Peyer's patch (tissue), 4 donors: ENCODE measurements at regions not wholly inside any gene's neighbourhood (a gene's known extent, or its start where the extent isn't known, plus 50 kb on each side); places are given as distances from the start of the nearest gene placed in this dataset.

ENCODE experiments used
- DNase-seq, 3 donors: peaks; one replicate each; pipeline ENCODE4 v3.0.0-alpha.2; 2017 to 2019
- H3K27ac ChIP-seq, 4 donors: fragments of 200-600 bp; sonication (generic); one replicate each; pipeline ENCODE4 v1.5.1; 2016 to 2019
- H3K27me3 ChIP-seq, 2 donors: fragments of 200-600 bp; sonication (generic); one replicate each; pipeline ENCODE4 v1.5.1; 2019
- H3K36me3 ChIP-seq, 3 donors: fragments of 200-600 bp; sonication (generic); one replicate each; pipeline ENCODE4 v1.5.1; 2016 to 2019
- H3K4me1 ChIP-seq, 4 donors: fragments of 200-600 bp; sonication (generic); one replicate each; pipeline ENCODE4 v1.5.1; 2016 to 2019
- H3K4me3 ChIP-seq, 4 donors: fragments of 200-600 bp; sonication (generic); 1 replicate in 3 of 4; 2 replicates in 1 of 4; pipeline ENCODE4 v1.5.1; 2016 to 2019; ENCODE audit warnings: mild to moderate bottlenecking in 1 of 4
- H3K9me3 ChIP-seq, 4 donors: fragments of 200-600 bp; sonication (generic); one replicate each; pipeline ENCODE4 v1.5.1; 2016 to 2019; ENCODE audit warnings: mild to moderate bottlenecking in 1 of 4
- POLR2A ChIP-seq, 2 donors: fragments of 450-650 bp; IDR thresholded peaks; one replicate each; pipeline ENCODE4 v1.5.1; 2017; ENCODE audit warnings: antibody characterized with exemption in 2 of 2, mild to moderate bottlenecking in 2 of 2, moderate library complexity in 2 of 2
- TF ChIP-seq, protein P1 (sequence below), 6 experiments: fragments of 450-650 bp in 4 of 6; fragments of 200-600 bp in 2 of 6; sonication (generic) in 1 of 6; IDR thresholded peaks; one replicate each; pipeline ENCODE4 v1.5.1; 2017 to 2019; ENCODE audit warnings: antibody characterized with exemption in 6 of 6, mild to moderate bottlenecking in 3 of 6, moderate library complexity in 1 of 6

DNA sequence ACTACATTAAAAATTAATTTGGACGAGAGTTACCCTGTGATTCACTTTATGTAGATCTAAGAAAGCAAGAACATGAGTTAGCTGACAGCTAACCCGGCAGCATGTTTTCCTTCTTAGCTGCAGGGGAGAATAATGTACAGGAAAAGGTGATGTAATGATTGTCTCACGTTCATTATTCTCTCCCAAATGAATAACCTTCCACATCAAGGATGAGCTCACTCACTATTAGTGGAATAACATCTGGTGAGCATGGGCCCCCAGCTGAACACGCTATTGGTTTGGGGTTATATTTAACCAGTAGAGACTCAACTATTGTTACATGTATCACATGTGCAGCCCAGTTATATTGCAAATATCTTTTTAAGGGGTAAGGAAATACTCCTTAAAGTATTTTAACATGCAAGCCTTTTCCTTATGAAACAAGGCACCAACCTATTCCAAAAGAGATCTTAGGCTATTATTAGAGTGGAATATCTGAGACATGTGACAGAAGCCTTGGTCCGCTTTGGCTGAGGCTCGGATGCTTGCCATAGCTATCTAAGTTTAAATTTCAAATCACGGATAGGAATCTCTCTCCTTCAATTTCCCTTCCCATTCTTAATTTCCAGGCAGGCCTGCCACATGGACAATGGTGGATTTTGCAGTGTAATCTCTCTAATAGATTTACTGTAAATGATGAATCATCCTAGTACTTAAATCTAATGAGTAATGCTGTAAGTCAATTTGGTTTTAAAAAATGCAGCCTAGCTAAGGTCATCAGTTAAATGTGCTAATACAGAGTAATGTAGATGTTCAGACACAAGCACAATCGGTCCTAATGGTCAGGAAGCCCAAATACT, 99.0 kb upstream of the OTUD4 start:
- H3K27ac ChIP-seq: peak overlapping the region in 1 of 4 donors; percentile 4
- no peak overlapping the region for H3K4me3 ChIP-seq
- TF ChIP-seq, protein P1, sequence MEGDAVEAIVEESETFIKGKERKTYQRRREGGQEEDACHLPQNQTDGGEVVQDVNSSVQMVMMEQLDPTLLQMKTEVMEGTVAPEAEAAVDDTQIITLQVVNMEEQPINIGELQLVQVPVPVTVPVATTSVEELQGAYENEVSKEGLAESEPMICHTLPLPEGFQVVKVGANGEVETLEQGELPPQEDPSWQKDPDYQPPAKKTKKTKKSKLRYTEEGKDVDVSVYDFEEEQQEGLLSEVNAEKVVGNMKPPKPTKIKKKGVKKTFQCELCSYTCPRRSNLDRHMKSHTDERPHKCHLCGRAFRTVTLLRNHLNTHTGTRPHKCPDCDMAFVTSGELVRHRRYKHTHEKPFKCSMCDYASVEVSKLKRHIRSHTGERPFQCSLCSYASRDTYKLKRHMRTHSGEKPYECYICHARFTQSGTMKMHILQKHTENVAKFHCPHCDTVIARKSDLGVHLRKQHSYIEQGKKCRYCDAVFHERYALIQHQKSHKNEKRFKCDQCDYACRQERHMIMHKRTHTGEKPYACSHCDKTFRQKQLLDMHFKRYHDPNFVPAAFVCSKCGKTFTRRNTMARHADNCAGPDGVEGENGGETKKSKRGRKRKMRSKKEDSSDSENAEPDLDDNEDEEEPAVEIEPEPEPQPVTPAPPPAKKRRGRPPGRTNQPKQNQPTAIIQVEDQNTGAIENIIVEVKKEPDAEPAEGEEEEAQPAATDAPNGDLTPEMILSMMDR (IDR thresholded peaks at IDR 0.05): no peak
- no peak for TF ChIP-seq POLR2A (IDR thresholded peaks at IDR 0.05)
- H3K9me3 ChIP-seq: no peaks in the 10 kb centered on the region
- no peak for DNase-seq
- H3K27me3 ChIP-seq: no peaks in the 10 kb centered on the region
- H3K36me3 ChIP-seq: no peaks in the 10 kb centered on the region
- H3K4me1 ChIP-seq: peaks cover 0 to 4% (median 0%) of the 10 kb centered on the region in 4 donors

DNA sequence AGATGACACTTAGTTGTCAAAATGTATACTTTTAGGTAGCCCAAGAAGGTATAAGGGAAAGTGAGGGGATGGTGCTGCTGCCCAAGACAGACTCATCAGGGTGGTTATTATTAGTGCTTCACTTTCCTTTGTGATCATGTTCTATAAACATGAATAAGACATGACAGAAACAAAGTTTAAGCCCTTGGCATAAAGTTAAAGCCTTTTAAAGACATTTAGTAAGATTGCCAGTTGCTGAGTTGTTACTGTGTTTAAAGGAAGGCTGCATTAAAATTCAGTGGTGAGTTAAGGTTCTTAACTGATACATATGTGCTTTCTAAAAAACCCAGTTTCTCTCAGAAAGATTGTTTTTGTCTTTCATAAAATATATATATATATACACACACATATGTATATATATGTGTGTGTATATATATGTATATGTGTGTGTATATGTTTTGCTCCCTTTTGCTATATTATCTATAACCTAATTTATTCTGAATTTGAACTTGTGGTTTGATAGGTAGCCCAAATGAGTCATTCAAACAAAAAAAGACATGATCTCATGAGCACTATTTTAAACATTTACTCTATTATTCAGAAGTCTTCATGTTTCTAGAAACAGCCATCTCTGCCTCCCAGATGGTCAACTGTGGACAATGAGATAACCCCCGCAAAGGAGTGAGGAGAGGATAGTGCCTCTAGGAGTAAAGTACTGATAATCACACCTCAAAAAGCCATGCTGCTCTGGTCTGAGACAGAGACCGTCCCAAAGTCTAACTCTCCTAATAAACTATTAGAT, 98.1 kb upstream of the OTUD4 start:
- Histone ChIP-seq H3K36me3 (no peaks in the 10 kb centered on the region), H3K27me3 (no peaks in the 10 kb centered on the region), H3K4me1 (peaks cover 0 to 4% (median 0%) of the 10 kb centered on the region in 4 donors), H3K27ac (peak overlapping the region in 1 of 4 donors; percentile 4), H3K4me3 (no peak overlapping the region), H3K9me3 (no peaks in the 10 kb centered on the region)
- TF ChIP-seq, protein P1 (IDR thresholded peaks at IDR 0.05): no peak
- no peak for TF ChIP-seq POLR2A (IDR thresholded peaks at IDR 0.05)
- no peak for DNase-seq

DNA sequence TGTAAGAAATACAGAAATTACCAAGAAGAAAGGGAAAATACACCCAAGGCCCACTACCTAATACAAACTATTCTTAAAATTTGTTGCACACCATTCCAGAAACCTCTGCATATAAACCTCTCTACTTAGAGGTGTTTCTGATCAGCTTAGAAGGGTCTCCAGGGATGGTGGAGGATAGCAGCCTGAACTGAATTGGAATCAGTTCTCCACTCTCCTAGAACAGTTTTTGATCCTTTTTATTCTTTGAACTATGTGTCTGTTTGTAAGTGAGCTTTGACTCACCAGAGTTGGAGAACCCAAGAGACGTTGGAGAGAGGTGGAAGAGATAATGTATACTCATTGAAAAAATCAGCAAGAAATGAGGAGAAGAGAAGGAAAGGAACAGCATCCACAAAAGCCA, 96.6 kb upstream of the OTUD4 start:
- Histone ChIP-seq H3K4me1 (peaks cover 0 to 4% (median 0%) of the 10 kb centered on the region in 4 donors), H3K4me3 (no peak overlapping the region), H3K36me3 (no peaks in the 10 kb centered on the region), H3K27me3 (no peaks in the 10 kb centered on the region), H3K9me3 (no peaks in the 10 kb centered on the region), H3K27ac (no peak overlapping the region)
- TF ChIP-seq, protein P1 (IDR thresholded peaks at IDR 0.05): no peak
- TF ChIP-seq POLR2A (IDR thresholded peaks at IDR 0.05): no peak
- no peak for DNase-seq

DNA sequence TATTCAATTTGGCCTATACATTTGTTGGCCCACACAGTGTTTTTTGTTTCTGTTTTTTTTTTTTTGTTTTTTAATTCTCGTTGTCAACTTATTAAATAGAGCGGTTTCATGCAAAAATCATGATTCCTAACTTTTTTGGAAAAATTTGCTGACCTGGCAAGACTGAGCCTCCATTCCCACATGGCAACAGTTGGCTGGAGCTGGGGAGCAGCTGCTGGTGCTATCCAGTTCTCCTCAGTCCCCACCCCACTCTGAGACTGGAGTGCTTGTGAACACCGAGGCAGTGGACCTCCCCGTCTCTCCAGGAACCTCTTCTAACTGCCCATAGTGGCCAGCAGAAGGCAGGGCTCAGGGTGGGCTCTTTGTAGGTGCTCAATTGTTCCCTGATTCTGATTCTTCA, 95.7 kb upstream of the OTUD4 start:
- Histone ChIP-seq H3K27me3 (no peaks in the 10 kb centered on the region), H3K4me3 (no peak overlapping the region), H3K27ac (no peak overlapping the region), H3K36me3 (no peaks in the 10 kb centered on the region), H3K9me3 (no peaks in the 10 kb centered on the region), H3K4me1 (peaks cover 0 to 4% (median 0%) of the 10 kb centered on the region in 4 donors)
- DNase-seq: no peak
- no peak for TF ChIP-seq POLR2A (IDR thresholded peaks at IDR 0.05)
- TF ChIP-seq, protein P1 (IDR thresholded peaks at IDR 0.05): no peak

DNA sequence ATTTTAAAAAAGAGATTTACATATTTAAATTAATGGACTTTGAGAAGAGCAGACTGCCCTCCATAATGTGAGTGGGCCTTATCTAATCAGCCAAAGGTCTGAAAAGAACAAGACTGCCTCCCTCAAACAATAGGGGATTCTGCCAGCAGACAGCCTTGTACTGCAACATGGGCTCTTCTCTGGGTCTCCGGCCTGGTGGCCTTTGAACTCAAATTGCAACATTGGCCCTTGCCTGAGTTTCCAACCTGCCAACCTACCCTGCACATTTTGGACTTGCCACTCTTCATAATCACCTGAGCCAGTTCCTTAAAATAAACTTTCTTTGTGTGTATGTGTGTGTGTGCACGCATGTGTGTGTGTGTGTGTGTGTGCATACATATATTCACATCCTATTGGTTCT, 90.8 kb upstream of the OTUD4 start:
- no peaks in the 10 kb centered on the region for H3K9me3 ChIP-seq
- DNase-seq: no peak
- H3K36me3 ChIP-seq: no peaks in the 10 kb centered on the region
- TF ChIP-seq, protein P1 (IDR thresholded peaks at IDR 0.05): no peak
- TF ChIP-seq POLR2A (IDR thresholded peaks at IDR 0.05): no peak
- H3K4me3 ChIP-seq: no peak overlapping the region
- H3K4me1 ChIP-seq: no peaks in the 10 kb centered on the region
- H3K27ac ChIP-seq: no peak overlapping the region
- H3K27me3 ChIP-seq: no peaks in the 10 kb centered on the region
